Inflammatory macrophage treated with lipopolysaccharide for 1 hour (primary cell): ENCODE measurements at regions not wholly inside any gene's neighbourhood (a gene's known extent, or its start where the extent isn't known, plus 50 kb on each side); places are given as distances from the start of the nearest gene placed in this dataset.
A peak's percentile ranks its signal among the peaks of the same experiment; 100 is the strongest.

Experiments
- DNase-seq, 2 donors: peaks; one replicate each; pipeline ENCODE4 v3.0.0-alpha.2; 2020 to 2022

- DNase-seq: no peak
Observed at GRCh38 chr14:61191733-61192132, 89.4 kb downstream of the TMEM30B start.

GRCh38 chr14:61190341-61190740, 90.8 kb downstream of the TMEM30B start:
- peak in 1 of 2 donors; percentile 9 for DNase-seq

- DNase-seq: peak; percentile 80 to 91
Observed at GRCh38 chr14:61188978-61189808, 91.9 kb downstream of the TMEM30B start.

- peak in 1 of 2 donors; percentile 18 for DNase-seq
Observed at GRCh38 chr14:61188196-61188595, 92.9 kb downstream of the TMEM30B start.

- DNase-seq: no peak
Observed at GRCh38 chr14:61187196-61187905, 93.8 kb downstream of the TMEM30B start.

- no peak for DNase-seq
Observed at GRCh38 chr14:61186341-61187195, 94.6 kb downstream of the TMEM30B start.

GRCh38 chr14:61185534-61185933, 95.6 kb downstream of the TMEM30B start:
- DNase-seq: no peak

- DNase-seq: no peak
Observed at GRCh38 chr14:61184112-61184511, 97.0 kb downstream of the TMEM30B start.

GRCh38 chr14:61183196-61183885, 97.8 kb downstream of the TMEM30B start:
- no peak for DNase-seq

- DNase-seq: no peak
Observed at GRCh38 chr14:61179796-61180398, 101.2 kb downstream of the TMEM30B start.

- DNase-seq: no peak
Observed at GRCh38 chr14:61179061-61179690, 102.0 kb downstream of the TMEM30B start.

GRCh38 chr14:61178226-61179060, 102.7 kb downstream of the TMEM30B start:
- DNase-seq: peak; percentile 35 to 79

GRCh38 chr14:61177279-61178225, 103.6 kb downstream of the TMEM30B start:
- DNase-seq: peak in 1 of 2 donors; percentile 19

GRCh38 chr14:61176686-61177085, 104.5 kb downstream of the TMEM30B start:
- no peak for DNase-seq

- DNase-seq: no peak
Observed at GRCh38 chr14:61174987-61175386, 106.2 kb downstream of the TMEM30B start.

GRCh38 chr14:61174441-61174891, 106.7 kb downstream of the TMEM30B start:
- peak in 1 of 2 donors; percentile 26 for DNase-seq

- DNase-seq: no peak
Observed at GRCh38 chr14:61171727-61172126, 109.4 kb downstream of the TMEM30B start.

GRCh38 chr14:61168141-61168540, 113.0 kb downstream of the TMEM30B start:
- no peak for DNase-seq

- DNase-seq: no peak
Observed at GRCh38 chr14:61167642-61168041, 113.5 kb downstream of the TMEM30B start.
